ENCODE measurements at regions not wholly inside any gene's neighbourhood (a gene's known extent, or its start where the extent isn't known, plus 50 kb on each side); places are given as distances from the start of the nearest gene placed in this dataset.

- Mint-ChIP-seq H3K4me3 (ENCODE audit: low read depth, unreplicated experiment) (no peak overlapping the region), H3K27ac (ENCODE audit: unreplicated experiment) (peak overlapping the region; percentile 71), H3K36me3 (ENCODE audit: insufficient read depth, unreplicated experiment) (no peaks in the 10 kb centered on the region), H3K27me3 (ENCODE audit: unreplicated experiment) (no peaks in the 10 kb centered on the region), H3K9me3 (ENCODE audit: low read depth, unreplicated experiment) (peaks cover 5% of the 10 kb centered on the region), H3K4me1 (ENCODE audit: low read depth, unreplicated experiment) (peaks cover 60% of the 10 kb centered on the region)
- CTCF ChIA-PET: no interaction called here
- BruUV-seq (replicated peaks): no TSS peak
- intact Hi-C loops (cut with micrococcal nuclease; ENCODE audit: unreplicated experiment): no loop called here
- TF ChIP-seq CTCF (IDR thresholded peaks at IDR 0.05; ENCODE audit: unreplicated experiment): no peak
- DNase-seq: peak; percentile 27
Measured at GRCh38 chr4:17030543-17030942, 132.1 kb upstream of the LDB2 start.

GRCh38 chr4:17029964-17030363, 131.5 kb upstream of the LDB2 start:
- DNase-seq: no peak
- Mint-ChIP-seq H3K36me3 (ENCODE audit: insufficient read depth, unreplicated experiment) (no peaks in the 10 kb centered on the region), H3K4me3 (ENCODE audit: low read depth, unreplicated experiment) (no peak overlapping the region), H3K4me1 (ENCODE audit: low read depth, unreplicated experiment) (peaks cover 60% of the 10 kb centered on the region), H3K9me3 (ENCODE audit: low read depth, unreplicated experiment) (peaks cover 5% of the 10 kb centered on the region), H3K27me3 (ENCODE audit: unreplicated experiment) (no peaks in the 10 kb centered on the region), H3K27ac (ENCODE audit: unreplicated experiment) (peak overlapping the region; percentile 71)
- intact Hi-C loops (cut with micrococcal nuclease; ENCODE audit: unreplicated experiment): no loop called here
- CTCF ChIA-PET: no interaction called here
- no TSS peak for BruUV-seq (replicated peaks)
- TF ChIP-seq CTCF (IDR thresholded peaks at IDR 0.05; ENCODE audit: unreplicated experiment): no peak

GRCh38 chr4:17029432-17029831, 131.0 kb upstream of the LDB2 start:
- Mint-ChIP-seq H3K4me1 (ENCODE audit: low read depth, unreplicated experiment) (peaks cover 59% of the 10 kb centered on the region), H3K27ac (ENCODE audit: unreplicated experiment) (peak overlapping the region; percentile 71), H3K36me3 (ENCODE audit: insufficient read depth, unreplicated experiment) (no peaks in the 10 kb centered on the region), H3K9me3 (ENCODE audit: low read depth, unreplicated experiment) (peaks cover 5% of the 10 kb centered on the region), H3K4me3 (ENCODE audit: low read depth, unreplicated experiment) (no peak overlapping the region), H3K27me3 (ENCODE audit: unreplicated experiment) (no peaks in the 10 kb centered on the region)
- intact Hi-C loops (cut with micrococcal nuclease; ENCODE audit: unreplicated experiment): no loop called here
- BruUV-seq (replicated peaks): no TSS peak
- CTCF ChIA-PET: no interaction called here
- no peak for TF ChIP-seq CTCF (IDR thresholded peaks at IDR 0.05; ENCODE audit: unreplicated experiment)
- no peak for DNase-seq

- intact Hi-C loops (cut with micrococcal nuclease; ENCODE audit: unreplicated experiment): no loop called here
Measured at GRCh38 chr4:17027495-17027894, 129.1 kb upstream of the LDB2 start.

More at GRCh38 chr4:17027495-17027894, 129.1 kb upstream of the LDB2 start:
- BruUV-seq (replicated peaks): no TSS peak
- CTCF ChIA-PET: no interaction called here
- no peak overlapping the region for H3K4me3 Mint-ChIP-seq (ENCODE audit: low read depth, unreplicated experiment)
- peak overlapping the region; percentile 38 for H3K27ac Mint-ChIP-seq (ENCODE audit: unreplicated experiment)
- H3K4me1 Mint-ChIP-seq (ENCODE audit: low read depth, unreplicated experiment): peaks cover 42% of the 10 kb centered on the region
- H3K36me3 Mint-ChIP-seq (ENCODE audit: insufficient read depth, unreplicated experiment): no peaks in the 10 kb centered on the region
- TF ChIP-seq CTCF (IDR thresholded peaks at IDR 0.05; ENCODE audit: unreplicated experiment): no peak
- H3K27me3 Mint-ChIP-seq (ENCODE audit: unreplicated experiment): no peaks in the 10 kb centered on the region
- H3K9me3 Mint-ChIP-seq (ENCODE audit: low read depth, unreplicated experiment): peaks cover 5% of the 10 kb centered on the region
- DNase-seq: no peak
